ENCODE measurements at regions not wholly inside any gene's neighbourhood (a gene's known extent, or its start where the extent isn't known, plus 50 kb on each side); places are given as distances from the start of the nearest gene placed in this dataset.

- WGBS, result 19% methylated on average over 50 of the region's 50 CpGs
- peaks cover 17 to 27% of the 10 kb centered on the region in 2 donors for H3K4me1 ChIP-seq (ENCODE audit: control insufficient read depth in 2 of 2, insufficient read depth in 2 of 2, low read length in 2 of 2)
- peak overlapping the region; percentile 53 to 69 for H3K4me3 ChIP-seq (ENCODE audit: low read length in 2 of 2)
- H3K9me3 ChIP-seq (ENCODE audit: control insufficient read depth in 2 of 2, insufficient read depth in 1 of 2, low read length in 1 of 2), result no peaks in the 10 kb centered on the region
- peak overlapping the region; percentile 98 to 100 for H3K27ac ChIP-seq (ENCODE audit: low read depth in 1 of 2, low read length in 1 of 2)
- DNase-seq (ENCODE audit: low read depth in 6 of 9, low spot score in 9 of 9), result peak in 2 of 9 donors; percentile 83 to 97
- no peaks in the 10 kb centered on the region for H3K36me3 ChIP-seq (ENCODE audit: control insufficient read depth in 2 of 2, insufficient read depth in 2 of 2, low read length in 1 of 2)
- H3K27me3 ChIP-seq (ENCODE audit: control insufficient read depth in 2 of 2, insufficient read depth in 1 of 2, low read length in 1 of 2), result no peaks in the 10 kb centered on the region
These were observed 50.9 kb upstream of the EZR start for GRCh38 chr6:158869826-158870648.

GRCh38 chr6:158868890-158869825 is 50.0 kb upstream of the EZR start:
- WGBS, result 16% methylated on average over 45 of the region's 45 CpGs
- peak in 8 of 9 donors; percentile 89 to 99 (median 96) for DNase-seq (ENCODE audit: low read depth in 6 of 9, low spot score in 9 of 9)
- H3K4me1 ChIP-seq (ENCODE audit: control insufficient read depth in 2 of 2, insufficient read depth in 2 of 2, low read length in 2 of 2), result peaks cover 17 to 27% of the 10 kb centered on the region in 2 donors

More at GRCh38 chr6:158868890-158869825, 50.0 kb upstream of the EZR start:
- Histone ChIP-seq H3K36me3 (ENCODE audit: control insufficient read depth in 2 of 2, insufficient read depth in 2 of 2, low read length in 1 of 2) (no peaks in the 10 kb centered on the region), H3K4me3 (ENCODE audit: low read length in 2 of 2) (peak overlapping the region; percentile 53 to 58), H3K27me3 (ENCODE audit: control insufficient read depth in 2 of 2, insufficient read depth in 1 of 2, low read length in 1 of 2) (no peaks in the 10 kb centered on the region), H3K27ac (ENCODE audit: low read depth in 1 of 2, low read length in 1 of 2) (peak overlapping the region; percentile 94 to 99), H3K9me3 (ENCODE audit: control insufficient read depth in 2 of 2, insufficient read depth in 1 of 2, low read length in 1 of 2) (no peaks in the 10 kb centered on the region)
